Transverse colon (tissue), 4 donors: ENCODE measurements at regions not wholly inside any gene's neighbourhood (a gene's known extent, or its start where the extent isn't known, plus 50 kb on each side); places are given as distances from the start of the nearest gene placed in this dataset.

ENCODE experiments used
- DNase-seq: peaks from one replicate; pipeline ENCODE4 v3.0.0-alpha.2; 2019
- H3K27ac ChIP-seq, 4 donors: fragments of 200-600 bp; sonication (generic); 2 replicates each; pipeline ENCODE4 v1.5.1; 2016 to 2018; ENCODE audit warnings: inconsistent platforms in 4 of 4
- H3K27me3 ChIP-seq: fragments of 200-600 bp; sonication (generic); 2 replicates; pipeline ENCODE4 v1.5.1; 2017; ENCODE audit warnings: inconsistent platforms
- H3K36me3 ChIP-seq, 4 donors: fragments of 200-600 bp; sonication (generic); 2 replicates each; pipeline ENCODE4 v1.5.1; 2017 to 2019; ENCODE audit warnings: inconsistent platforms in 4 of 4
- H3K4me1 ChIP-seq, 4 donors: fragments of 200-600 bp; sonication (generic); 2 replicates each; pipeline ENCODE4 v1.5.1; 2017 to 2020; ENCODE audit warnings: inconsistent platforms in 4 of 4
- H3K4me3 ChIP-seq, 4 donors: fragments of 200-600 bp; sonication (generic); 1 replicate in 1 of 4; 2 replicates in 3 of 4; pipeline versions ENCODE4 v1.5.1 to v1.6.1; 2017 to 2019; ENCODE audit warnings: inconsistent platforms in 4 of 4
- H3K9me3 ChIP-seq, 2 donors: fragments of 200-600 bp; sonication (generic); 2 replicates each; pipeline ENCODE4 v1.5.1; 2017 to 2019; ENCODE audit warnings: inconsistent platforms in 2 of 2
- EP300 ChIP-seq: sonication (generic); formaldehyde crosslinking; IDR thresholded peaks from one replicate; pipeline ENCODE4 v1.6.1; 2017; ENCODE audit warnings: antibody characterized with exemption, low read depth
- POLR2A ChIP-seq: fragments of 450-650 bp; IDR thresholded peaks from one replicate; pipeline ENCODE4 v1.6.1; 2016; ENCODE audit warnings: antibody characterized with exemption, mild to moderate bottlenecking, moderate library complexity
- POLR2AphosphoS5 ChIP-seq, 3 donors: sonication (generic); formaldehyde crosslinking; IDR thresholded peaks; one replicate each; pipeline ENCODE4 v1.6.1; 2016; ENCODE audit warnings: antibody characterized with exemption in 3 of 3
- WGBS, 2 donors: methylation state at CpG; one replicate each; pipeline ENCODE4 v1.1.5; 2018; ENCODE audit warnings: low coverage in 1 of 2; 5-methylcytosine and 5-hydroxymethylcytosine counted together
- in situ Hi-C, 4 donors: fragments of 200-750 bp; cut with MboI; loops; one replicate each; pipeline versions ENCODE4 v1.15.0 to v1.15.1; 2017; ENCODE audit warnings: low sequenced_read_pairs in 3 of 4, low pct_ligation_motif_present in 1 of 4, low pct_unique_long_range_greater_than_20kb in 1 of 4
- intact Hi-C: fragments of 100-400 bp; cut with DNase I; formaldehyde crosslinking; loops from one replicate; pipeline ENCODE4 v1.15.1; 2023; ENCODE audit warnings: low total_unique reads
- small RNA-seq, 4 donors: library from RNA; depleted of rRNA; stranded (forward); fragments of <200 nt; gene quantifications; one replicate each; pipeline ENCODE3, GENCODE V24; 2016
- TF ChIP-seq, protein P1 (sequence below), 5 experiments: fragments of 200-600 bp in 3 of 5; fragments of 450-650 bp in 2 of 5; sonication (generic) in 3 of 5; IDR thresholded peaks; 1 replicate in 2 of 5; 2 replicates in 3 of 5; pipeline ENCODE4 v1.5.1; 2016 to 2017; ENCODE audit warnings: antibody characterized with exemption in 5 of 5, inconsistent platforms in 3 of 5, mild to moderate bottlenecking in 2 of 5, moderate library complexity in 1 of 5

DNA sequence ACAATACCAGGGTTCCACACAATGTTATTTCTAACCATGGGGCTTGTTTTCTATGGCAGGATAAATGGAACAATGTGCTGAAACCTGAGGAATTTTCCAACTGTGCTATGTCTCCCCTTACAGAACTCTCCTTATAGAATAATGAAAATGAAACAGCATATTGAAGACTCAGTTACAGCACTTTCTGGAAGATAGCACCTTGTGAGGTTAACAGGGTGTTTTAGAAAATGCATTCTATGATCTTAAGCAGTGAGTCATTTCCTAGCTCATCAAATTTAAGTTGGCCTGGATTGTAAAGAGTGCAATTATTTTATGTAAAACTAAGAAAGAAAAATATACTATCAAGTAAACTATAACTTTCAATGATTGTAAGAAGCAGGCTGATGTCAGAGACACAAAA is 60.1 kb upstream of the CNTN1 start:
- in situ Hi-C loops = no loop called here
- H3K27ac ChIP-seq = no peak overlapping the region

DNA sequence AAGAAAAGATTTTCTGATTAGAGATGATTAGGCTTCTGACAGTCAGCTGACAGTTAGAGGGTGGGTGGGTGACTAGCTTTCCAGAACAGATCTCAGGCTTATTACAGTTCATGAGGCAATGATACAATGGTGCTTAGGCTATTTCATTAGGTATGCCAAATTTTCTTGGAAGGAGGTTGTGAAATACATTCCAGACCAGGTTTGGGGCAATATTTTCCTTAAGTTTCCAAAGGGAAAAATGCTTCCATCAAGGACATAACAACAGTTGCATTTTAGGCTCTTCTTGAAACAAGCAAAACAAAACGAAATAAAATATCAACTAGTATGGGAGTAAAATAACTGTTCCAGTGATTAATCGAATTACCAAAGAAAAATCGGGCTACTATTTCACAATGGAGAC is 59.3 kb upstream of the CNTN1 start:
- in situ Hi-C loops = no loop called here
- Histone ChIP-seq H3K36me3 (no peaks in the 10 kb centered on the region), H3K27me3 (no peaks in the 10 kb centered on the region), H3K4me3 (no peak overlapping the region), H3K27ac (no peak overlapping the region), H3K9me3 (no peaks in the 10 kb centered on the region), H3K4me1 (no peaks in the 10 kb centered on the region)
- intact Hi-C loops = no loop called here
- no peak for DNase-seq
- TF ChIP-seq, protein P1, sequence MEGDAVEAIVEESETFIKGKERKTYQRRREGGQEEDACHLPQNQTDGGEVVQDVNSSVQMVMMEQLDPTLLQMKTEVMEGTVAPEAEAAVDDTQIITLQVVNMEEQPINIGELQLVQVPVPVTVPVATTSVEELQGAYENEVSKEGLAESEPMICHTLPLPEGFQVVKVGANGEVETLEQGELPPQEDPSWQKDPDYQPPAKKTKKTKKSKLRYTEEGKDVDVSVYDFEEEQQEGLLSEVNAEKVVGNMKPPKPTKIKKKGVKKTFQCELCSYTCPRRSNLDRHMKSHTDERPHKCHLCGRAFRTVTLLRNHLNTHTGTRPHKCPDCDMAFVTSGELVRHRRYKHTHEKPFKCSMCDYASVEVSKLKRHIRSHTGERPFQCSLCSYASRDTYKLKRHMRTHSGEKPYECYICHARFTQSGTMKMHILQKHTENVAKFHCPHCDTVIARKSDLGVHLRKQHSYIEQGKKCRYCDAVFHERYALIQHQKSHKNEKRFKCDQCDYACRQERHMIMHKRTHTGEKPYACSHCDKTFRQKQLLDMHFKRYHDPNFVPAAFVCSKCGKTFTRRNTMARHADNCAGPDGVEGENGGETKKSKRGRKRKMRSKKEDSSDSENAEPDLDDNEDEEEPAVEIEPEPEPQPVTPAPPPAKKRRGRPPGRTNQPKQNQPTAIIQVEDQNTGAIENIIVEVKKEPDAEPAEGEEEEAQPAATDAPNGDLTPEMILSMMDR (IDR thresholded peaks at IDR 0.05) = no peak
- no peak for TF ChIP-seq POLR2A
- no peak for TF ChIP-seq EP300
- TF ChIP-seq POLR2AphosphoS5 (IDR thresholded peaks at IDR 0.05) = no peak
- 59 to 73% methylated on average over 3 of the region's 3 CpGs for WGBS, 2 donors

More for the DNA sequence above, 60.1 kb upstream of the CNTN1 start:
- Histone ChIP-seq H3K36me3 (no peaks in the 10 kb centered on the region), H3K27me3 (no peaks in the 10 kb centered on the region), H3K9me3 (no peaks in the 10 kb centered on the region), H3K4me3 (no peak overlapping the region), H3K4me1 (no peaks in the 10 kb centered on the region)
- TF ChIP-seq POLR2A (no peak), EP300 (no peak), POLR2AphosphoS5 (IDR thresholded peaks at IDR 0.05) (no peak)
- TF ChIP-seq, protein P1 (IDR thresholded peaks at IDR 0.05) = no peak
- intact Hi-C loops = no loop called here
- DNase-seq = no peak

DNA sequence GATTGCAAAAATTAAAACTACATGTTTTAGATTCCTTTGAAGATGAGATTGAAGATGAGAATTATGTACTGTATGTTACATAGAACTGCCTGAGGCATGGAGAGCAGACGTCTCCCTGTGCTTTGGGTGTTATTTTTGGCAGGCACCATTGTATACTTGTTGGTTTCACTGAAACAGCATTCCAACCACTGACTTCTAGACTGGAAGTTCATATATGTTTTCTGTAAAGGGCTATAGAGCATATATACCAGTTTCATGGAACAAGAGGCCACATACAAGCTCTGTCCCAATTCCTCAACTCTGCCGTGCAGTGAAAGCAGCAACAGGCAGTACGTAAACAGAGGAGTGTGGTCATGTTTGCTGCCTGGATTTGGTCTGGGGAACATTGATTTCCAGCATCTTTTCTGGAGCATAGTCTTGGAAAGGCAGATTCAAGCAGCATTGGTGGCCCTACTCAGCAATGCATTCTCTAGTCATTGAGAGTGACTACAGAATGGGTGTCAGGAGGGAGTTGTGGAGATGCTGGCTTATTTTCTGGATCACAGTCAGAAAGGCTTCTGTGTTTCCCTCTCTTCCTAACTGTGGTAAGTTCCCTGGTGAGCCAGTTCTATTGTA is 57.6 kb upstream of the CNTN1 start:
- H3K9me3 ChIP-seq = no peaks in the 10 kb centered on the region
- TF ChIP-seq POLR2A (no peak), POLR2AphosphoS5 (IDR thresholded peaks at IDR 0.05) (no peak), EP300 (no peak)
- no peak overlapping the region for H3K27ac ChIP-seq
- no peak for DNase-seq
- intact Hi-C loops (no loop called here), in situ Hi-C loops (no loop called here)
- H3K4me1 ChIP-seq = no peaks in the 10 kb centered on the region
- 55% methylated on average over 3 of the region's 3 CpGs; no CpG with 5 or more reads in 1 of the 2 donors for WGBS, 2 donors
- no peaks in the 10 kb centered on the region for H3K36me3 ChIP-seq
- no peak overlapping the region for H3K4me3 ChIP-seq
- H3K27me3 ChIP-seq = no peaks in the 10 kb centered on the region

DNA sequence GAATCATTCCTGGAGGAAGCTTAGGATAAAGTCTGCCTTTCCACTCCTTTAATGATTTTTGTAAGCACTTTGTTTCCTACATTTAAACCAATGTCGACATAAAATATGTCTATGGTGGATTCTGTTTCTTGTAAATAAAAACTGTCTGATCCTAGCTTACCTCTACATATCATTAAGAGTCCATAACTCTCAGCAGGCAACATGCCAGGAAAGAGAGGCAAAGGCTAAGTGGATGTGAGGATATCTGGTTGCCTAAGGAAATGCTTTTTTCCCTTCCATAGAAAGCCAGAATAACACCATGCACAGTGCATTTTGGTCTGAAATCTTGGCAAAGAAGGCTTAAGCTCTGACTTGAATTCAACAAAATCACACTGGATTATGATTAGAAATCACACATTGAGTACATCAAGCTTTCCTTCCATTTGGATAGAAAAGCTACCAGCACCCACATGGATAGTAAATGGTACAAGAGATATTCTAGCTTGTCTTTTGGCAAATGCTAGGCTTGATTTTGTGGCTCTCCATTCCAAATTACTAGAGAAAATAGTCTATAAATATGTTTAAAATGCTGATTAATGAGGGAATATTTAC is 57.0 kb upstream of the CNTN1 start:
- Histone ChIP-seq H3K27me3 (no peaks in the 10 kb centered on the region), H3K4me3 (no peak overlapping the region), H3K27ac (no peak overlapping the region), H3K36me3 (no peaks in the 10 kb centered on the region), H3K4me1 (no peaks in the 10 kb centered on the region), H3K9me3 (no peaks in the 10 kb centered on the region)
- in situ Hi-C loops (no loop called here), intact Hi-C loops (no loop called here)
- TF ChIP-seq, protein P1 (IDR thresholded peaks at IDR 0.05) = no peak
- TF ChIP-seq POLR2A (no peak), EP300 (no peak), POLR2AphosphoS5 (IDR thresholded peaks at IDR 0.05) (no peak)
- WGBS, 2 donors = 57% methylated on average over 1 of the region's 1 CpG; no CpG with 5 or more reads in 1 of the 2 donors
- no peak for DNase-seq

Small RNAs in the stretch of these regions (small RNA-seq; reads per million reads assigned to genes)
- 0 reads per million in 4 donors for gene RNU6-713P
